HG02943 (cell line): ENCODE measurements at regions not wholly inside any gene's neighbourhood (a gene's known extent, or its start where the extent isn't known, plus 50 kb on each side); places are given as distances from the start of the nearest gene placed in this dataset.

Experiments
- ATAC-seq: cut with Tn5 transposase; IDR thresholded peaks from one replicate; pipeline ENCODE4 v1.9.1; 2021; ENCODE audit warnings: mild to moderate bottlenecking, low read depth, moderate library complexity; ENCODE audit not compliant: unreplicated experiment

- ATAC-seq = no peak
These were observed 545.9 kb upstream of the CELF2 start for GRCh38 chr10:10471758-10472157.

DNA sequence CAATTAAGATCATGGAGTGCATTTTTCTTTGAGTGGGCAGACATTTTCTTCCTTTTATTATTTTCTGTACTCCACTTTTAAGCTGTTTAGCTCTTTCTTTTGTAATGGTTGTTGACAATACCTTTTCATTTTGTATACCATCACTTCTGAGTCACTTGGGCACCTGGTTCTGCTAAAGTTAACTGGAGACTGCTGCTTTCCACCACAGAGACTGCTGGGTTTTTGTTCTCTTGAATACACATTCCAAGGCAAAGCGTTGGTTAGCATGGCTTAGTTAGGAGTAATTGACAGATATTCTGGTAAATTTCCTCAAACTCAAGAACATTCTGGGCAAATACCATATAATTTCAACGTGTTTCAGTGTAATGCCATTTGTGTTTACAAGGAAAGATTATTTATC is 541.9 kb upstream of the CELF2 start:
- no peak for ATAC-seq

DNA sequence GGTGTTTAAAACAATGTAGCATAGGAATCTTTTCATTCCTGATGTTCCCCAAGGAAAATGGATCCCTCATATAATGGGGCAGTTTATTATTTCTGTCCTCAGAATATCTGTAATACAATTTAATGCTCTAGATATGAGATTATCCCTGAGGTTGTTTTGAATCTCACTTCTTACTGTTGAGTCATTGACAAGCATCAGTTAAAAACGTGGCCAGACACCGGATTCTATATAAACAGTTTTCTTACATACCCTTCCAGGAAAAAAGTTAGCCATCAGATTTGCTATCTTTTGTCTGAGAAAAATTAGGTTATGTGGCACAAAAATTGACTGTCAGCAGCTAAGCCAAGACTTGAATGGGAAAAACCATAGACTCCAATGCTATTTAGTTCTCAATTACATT is 539.8 kb upstream of the CELF2 start:
- ATAC-seq = no peak

DNA sequence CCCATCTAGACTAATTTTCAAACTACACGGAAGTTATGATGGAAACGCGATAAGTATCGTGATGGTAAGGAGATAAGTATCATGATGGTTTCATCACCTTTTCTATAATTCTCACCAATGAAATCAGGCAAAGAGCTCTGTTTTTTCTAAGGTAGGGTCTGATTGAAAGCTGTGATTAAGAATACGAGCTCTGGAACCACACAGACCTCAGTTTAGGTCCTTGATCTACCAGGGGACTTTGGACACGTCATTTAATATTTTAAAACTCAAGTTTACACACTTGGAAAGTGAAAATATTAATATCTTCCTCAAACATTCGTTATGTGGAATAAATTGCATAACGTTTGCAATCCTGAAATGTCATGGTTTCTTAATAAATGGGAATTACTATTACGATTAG is 538.2 kb upstream of the CELF2 start:
- no peak for ATAC-seq

GRCh38 chr10:10482613-10483012 is 535.1 kb upstream of the CELF2 start:
- ATAC-seq = no peak

DNA sequence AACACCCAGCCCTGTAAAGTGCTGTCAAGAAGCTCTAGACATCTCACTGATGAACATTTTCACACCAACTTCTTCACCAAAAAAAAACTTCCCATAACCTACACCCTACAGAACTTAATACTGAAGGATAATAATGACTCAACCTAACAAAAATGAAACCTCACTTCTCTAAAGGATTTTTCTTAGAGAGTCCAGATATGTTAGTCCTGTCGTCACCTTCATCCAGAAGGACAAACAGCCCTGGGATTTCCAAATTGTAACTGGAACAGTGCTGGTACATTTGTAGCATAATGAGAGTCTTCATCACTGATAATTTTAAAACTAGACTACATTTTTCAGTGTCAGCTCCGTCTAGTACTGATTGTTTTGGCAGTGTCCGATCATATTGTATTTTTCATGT is 528.6 kb upstream of the CELF2 start:
- no peak for ATAC-seq

DNA sequence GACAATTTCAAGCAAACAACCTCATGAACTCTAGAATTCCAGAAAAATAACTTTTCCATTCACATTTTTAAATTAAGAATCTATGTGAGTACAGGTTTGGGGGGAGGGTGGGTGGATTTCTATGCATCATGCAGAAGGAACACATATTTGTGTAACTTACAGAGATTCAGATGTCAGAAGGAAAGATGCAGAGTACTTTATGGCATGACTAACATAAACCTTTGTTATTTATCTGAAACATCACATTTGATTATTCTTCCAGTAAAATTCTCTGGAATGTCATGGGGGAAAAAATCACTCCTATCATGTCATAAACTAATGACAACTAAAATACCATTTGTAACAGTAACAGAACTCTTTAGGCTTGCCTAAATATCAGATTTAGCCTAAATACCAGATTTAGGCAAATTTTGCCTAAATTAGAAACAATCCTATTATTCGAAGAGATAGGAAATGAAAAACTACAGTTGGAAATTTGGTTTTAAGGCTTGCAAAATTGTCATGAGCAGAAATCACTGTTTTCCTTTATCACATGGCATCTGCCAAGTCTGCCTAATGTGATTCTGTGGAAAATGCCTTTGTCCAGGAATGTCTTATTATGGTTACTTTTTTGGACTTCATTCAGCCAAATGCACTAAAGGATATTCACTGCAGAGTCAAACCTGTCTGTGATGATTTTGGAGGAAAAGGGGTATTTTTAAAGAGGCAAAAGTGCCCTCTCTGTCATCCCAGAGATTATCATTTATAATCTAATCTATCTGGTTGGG is 527.7 kb upstream of the CELF2 start:
- no peak for ATAC-seq

- ATAC-seq = no peak
These were observed 527.1 kb upstream of the CELF2 start for GRCh38 chr10:10490581-10490980.

DNA sequence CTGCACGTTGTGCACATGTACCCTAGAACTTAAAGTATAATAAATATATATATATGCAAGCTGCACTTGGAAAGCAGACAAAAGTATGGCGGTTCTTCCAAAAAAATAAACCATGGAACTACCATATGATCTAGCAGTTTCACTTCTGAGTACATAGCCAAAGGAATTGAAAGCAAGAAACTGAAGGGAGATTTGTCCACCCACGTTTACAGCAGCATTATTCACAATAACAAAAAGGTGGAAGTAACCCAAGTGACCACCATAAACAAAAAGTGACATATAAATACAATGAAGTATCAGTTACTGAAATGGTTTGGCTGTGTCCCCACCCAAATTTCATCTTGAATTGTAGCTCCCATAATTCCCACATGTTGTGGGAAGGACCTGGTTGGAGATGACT is 525.3 kb upstream of the CELF2 start:
- no peak for ATAC-seq

DNA sequence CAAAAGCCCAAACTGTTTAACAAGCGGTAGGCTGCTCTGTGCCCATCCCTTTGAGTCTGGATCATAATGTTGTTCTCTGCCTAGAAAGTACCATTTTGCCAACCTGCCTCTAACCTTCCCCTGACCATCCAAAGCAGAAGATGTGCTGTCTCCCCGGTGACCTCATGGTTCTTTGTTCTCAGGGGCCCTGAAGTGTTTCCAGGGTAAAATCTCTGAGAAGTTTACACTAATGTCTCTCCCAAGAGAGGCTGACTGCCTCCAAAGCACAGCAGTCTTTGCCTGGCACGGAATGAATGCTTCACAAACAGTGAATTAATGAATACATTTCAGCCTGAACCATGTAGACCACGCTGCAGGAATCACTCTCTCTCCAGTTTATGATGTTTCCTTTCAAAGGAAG is 523.8 kb upstream of the CELF2 start:
- ATAC-seq = no peak

- ATAC-seq = no peak
These were observed 520.4 kb upstream of the CELF2 start for GRCh38 chr10:10497245-10497644.

DNA sequence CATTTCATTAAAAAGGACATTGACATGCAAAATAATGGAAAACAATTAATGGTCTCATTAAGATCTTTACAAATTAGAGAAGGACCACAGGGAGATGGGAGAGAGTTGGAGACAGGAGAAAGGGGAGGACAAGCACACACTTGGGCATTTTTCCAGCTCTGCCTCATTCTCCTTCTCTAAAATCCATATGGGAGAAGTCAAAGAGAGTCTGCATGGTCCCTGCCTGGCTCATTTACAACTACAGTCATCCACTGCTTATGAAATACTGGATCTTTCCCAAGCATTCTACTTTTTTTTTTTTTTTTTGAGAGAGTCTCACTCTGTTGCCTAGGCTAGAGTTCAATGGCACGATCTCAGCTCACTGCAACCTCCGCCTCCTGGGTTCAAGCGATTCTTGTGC is 518.9 kb upstream of the CELF2 start:
- ATAC-seq = no peak

- ATAC-seq = no peak
These were observed 517.8 kb upstream of the CELF2 start for GRCh38 chr10:10499839-10500238.

GRCh38 chr10:10500937-10501336 is 516.7 kb upstream of the CELF2 start:
- ATAC-seq = no peak

DNA sequence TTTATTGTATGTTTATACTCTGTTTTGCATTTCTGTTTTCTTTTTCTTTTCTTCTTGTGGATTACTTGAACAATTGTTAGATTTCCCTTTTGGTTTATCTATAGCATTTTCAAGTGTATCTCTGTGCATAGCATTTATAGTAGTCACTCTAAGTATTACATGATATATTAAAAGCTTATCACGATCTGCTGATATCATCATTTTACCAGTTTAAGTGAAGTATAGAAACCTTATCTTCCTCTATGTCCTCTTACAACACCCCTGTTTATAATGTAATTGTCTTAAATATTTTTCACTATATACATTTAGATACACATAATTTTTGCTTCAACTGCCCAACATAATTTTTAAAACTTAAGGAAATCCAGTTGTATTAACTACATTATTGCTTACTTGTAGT is 513.9 kb upstream of the CELF2 start:
- ATAC-seq = no peak

GRCh38 chr10:10508211-10508610 is 509.5 kb upstream of the CELF2 start:
- ATAC-seq = no peak

GRCh38 chr10:10510179-10510578 is 507.5 kb upstream of the CELF2 start:
- no peak for ATAC-seq

GRCh38 chr10:10513067-10513466 is 504.6 kb upstream of the CELF2 start:
- no peak for ATAC-seq

GRCh38 chr10:10513898-10514297 is 503.8 kb upstream of the CELF2 start:
- ATAC-seq = no peak

DNA sequence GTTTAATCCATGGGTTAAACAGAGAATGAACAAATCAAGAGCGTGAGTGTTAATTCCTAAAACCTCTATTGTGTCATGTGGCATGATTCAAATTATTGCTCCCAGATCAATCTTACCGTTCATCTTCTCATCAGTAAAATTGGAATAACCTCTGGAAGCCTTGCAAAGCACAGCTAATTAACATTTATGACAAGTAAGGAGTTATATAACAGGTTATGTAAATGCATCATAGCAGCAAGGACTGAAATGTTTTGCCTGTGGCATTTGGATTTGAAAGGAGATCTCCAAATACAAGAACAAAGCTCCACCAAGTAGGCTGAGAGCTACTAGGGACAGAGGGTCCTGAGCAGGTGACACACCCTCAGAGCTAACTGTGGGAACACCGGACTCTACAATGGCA is 502.9 kb upstream of the CELF2 start:
- no peak for ATAC-seq

DNA sequence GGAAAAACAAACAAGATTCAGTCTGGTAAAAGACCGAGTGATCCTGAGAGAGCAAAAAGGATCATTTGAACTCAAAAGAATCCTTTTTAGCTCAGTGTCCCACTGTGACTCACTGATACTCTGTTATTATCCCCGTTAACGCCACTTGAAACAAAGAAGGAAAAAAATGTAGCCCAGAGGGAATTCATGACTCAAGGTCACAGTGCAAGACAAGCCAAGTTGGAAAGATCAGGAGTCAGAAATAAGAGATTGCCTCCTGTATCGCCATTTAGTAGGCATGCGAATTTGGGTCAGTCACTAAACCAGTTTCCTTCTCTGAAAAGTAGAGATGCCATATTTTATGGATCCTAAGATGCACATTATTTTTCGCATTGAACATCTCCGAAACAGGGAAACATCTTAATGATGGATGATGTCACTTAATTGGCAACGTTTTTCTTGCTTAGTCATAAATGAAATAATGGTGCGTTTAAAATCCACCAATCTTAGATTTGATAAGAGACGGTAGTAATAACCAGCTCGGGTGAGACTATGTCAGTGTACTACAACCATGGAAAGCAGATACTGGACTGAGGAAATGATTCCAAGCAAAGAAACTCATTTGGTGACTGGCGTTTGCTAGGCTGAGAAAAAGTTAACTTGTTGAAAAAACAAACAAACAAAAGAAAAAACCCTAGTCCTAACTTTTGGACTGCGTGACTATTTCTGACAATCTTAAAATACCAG is 502.0 kb upstream of the CELF2 start:
- ATAC-seq = no peak
